T-helper 17 cell (primary cell): ENCODE measurements at regions not wholly inside any gene's neighbourhood (a gene's known extent, or its start where the extent isn't known, plus 50 kb on each side); places are given as distances from the start of the nearest gene placed in this dataset.

Source experiments
- ATAC-seq: fragments of 150-1000 bp; cut with Tn5 transposase; 2 replicates; pipeline ENCODE4 v1.10.0; 2021; ENCODE audit warnings: mild to moderate bottlenecking, moderate library complexity
- DNase-seq, 3 donors: peaks; one replicate each; pipeline versions ENCODE4 v3.0.0 to v3.0.0-alpha.2; 2020 to 2021
- H3K9me3 ChIP-seq: one replicate; pipeline ENCODE4 v1.7.0; 2013; ENCODE audit warnings: low read length, mild to moderate bottlenecking; ENCODE audit not compliant: control insufficient read depth, poor library complexity, severe bottlenecking
- H3K27ac Mint-ChIP-seq: one replicate; pipeline ENCODE4 v1.8.0; 2022; ENCODE audit warnings: mild to moderate bottlenecking, moderate library complexity, mixed read lengths
- H3K27me3 Mint-ChIP-seq: one replicate; pipeline ENCODE4 v1.8.0; 2022; ENCODE audit warnings: mixed read lengths
- H3K36me3 Mint-ChIP-seq: one replicate; pipeline ENCODE4 v1.8.0; 2022; ENCODE audit warnings: low read depth, mixed read lengths
- H3K4me1 Mint-ChIP-seq: one replicate; pipeline ENCODE4 v1.8.0; 2022; ENCODE audit warnings: mild to moderate bottlenecking, mixed read lengths
- H3K4me3 Mint-ChIP-seq: one replicate; pipeline ENCODE4 v1.8.0; 2022; ENCODE audit warnings: mild to moderate bottlenecking, moderate library complexity, mixed read lengths

DNA sequence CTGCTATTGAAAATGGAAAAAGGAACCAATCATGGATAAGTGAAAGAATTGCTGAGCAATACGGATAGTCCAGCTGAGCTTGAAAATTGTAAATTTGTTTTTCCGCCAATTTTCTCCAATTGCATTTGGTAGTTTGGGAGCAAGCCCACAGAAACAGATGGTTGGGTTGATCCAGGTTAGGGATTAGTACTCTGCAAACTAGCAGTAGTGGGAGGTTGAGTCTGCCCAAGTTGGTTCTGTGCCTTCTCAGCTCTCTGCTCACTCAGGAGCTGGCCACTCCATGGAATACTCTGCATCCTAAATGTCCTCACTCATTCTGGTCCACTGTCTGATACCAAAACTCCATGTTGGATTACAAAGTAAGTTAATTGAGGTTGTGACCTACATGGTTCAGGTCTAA lies 361.1 kb upstream of the ATP2B1 start:
- H3K27ac Mint-ChIP-seq, result no peak overlapping the region
- no peak overlapping the region for H3K4me3 Mint-ChIP-seq
- no peaks in the 10 kb centered on the region for H3K4me1 Mint-ChIP-seq
- DNase-seq (no peak), ATAC-seq (no peak)
- no peaks in the 10 kb centered on the region for H3K36me3 Mint-ChIP-seq
- no peaks in the 10 kb centered on the region for H3K27me3 Mint-ChIP-seq
- H3K9me3 ChIP-seq, result no peaks in the 10 kb centered on the region

DNA sequence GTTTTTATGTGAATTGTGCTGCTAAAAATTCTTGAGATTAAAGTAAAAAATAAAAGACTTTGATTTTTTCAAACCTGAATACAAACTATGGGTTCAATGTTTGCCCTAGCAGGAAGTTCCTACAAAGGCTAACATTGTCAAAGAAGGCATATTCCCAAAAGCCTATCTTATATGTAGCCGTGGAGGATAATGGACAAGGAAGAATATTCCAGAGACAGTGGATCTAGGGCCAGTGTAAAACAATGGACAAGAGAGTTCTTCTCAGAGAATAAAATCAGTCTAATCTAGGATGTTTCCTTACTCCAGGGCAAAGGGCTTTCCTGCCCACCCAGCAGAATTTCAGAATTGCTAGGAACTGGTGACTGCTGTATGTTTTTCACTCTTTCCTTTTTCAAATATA lies 359.2 kb upstream of the ATP2B1 start:
- no peak overlapping the region for H3K4me3 Mint-ChIP-seq
- H3K27me3 Mint-ChIP-seq, result no peaks in the 10 kb centered on the region
- DNase-seq, result no peak
- no peak for ATAC-seq
- no peaks in the 10 kb centered on the region for H3K4me1 Mint-ChIP-seq
- no peaks in the 10 kb centered on the region for H3K9me3 ChIP-seq
- no peaks in the 10 kb centered on the region for H3K36me3 Mint-ChIP-seq
- H3K27ac Mint-ChIP-seq, result no peak overlapping the region

DNA sequence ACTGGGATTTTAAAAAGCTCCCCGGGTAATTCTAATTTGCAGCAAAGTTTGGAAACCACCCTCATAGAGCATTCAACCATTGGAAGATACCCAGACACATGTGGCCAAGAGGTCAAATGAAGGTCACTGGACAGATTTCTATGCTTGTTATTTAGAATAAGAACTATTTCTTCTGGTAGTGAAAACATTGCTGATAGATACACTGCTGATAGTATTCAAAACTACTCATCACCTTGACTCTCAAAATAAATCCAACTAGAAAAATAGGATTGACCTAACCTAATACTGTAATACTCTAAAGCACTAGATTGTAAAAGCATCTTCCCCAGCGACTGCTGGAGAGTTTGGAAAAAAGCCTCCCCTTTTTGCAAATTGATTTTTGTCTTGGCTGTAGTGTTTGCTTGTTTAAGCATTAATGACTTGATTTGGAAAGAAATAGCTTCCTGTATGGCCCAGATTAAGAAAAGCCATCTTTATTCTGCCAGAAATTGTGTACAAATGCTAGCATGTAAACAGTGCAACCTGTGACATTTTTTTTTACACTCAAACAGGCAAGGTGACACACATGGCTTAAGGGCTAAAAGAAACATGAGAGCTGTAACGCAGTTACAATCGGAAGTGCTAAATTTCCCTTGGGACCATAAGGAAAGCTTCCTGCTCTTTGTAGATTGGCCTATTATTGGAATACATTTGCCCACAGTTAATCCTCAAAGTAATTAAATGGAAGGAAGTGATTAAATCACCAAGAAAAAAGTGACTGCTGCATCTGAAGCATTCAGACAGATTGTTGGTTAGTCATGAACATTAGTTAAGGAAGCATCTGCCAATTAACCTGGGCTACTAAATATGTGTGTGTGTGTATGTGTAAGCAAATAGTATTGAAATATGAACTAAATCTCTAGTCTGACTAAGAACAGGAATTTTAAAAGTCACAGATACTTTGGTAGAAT lies 356.5 kb upstream of the ATP2B1 start:
- Mint-ChIP-seq H3K36me3 (no peaks in the 10 kb centered on the region), H3K4me1 (no peaks in the 10 kb centered on the region), H3K4me3 (no peak overlapping the region), H3K27me3 (no peaks in the 10 kb centered on the region), H3K27ac (no peak overlapping the region)
- ATAC-seq (no peak), DNase-seq (no peak)
- H3K9me3 ChIP-seq, result no peaks in the 10 kb centered on the region

DNA sequence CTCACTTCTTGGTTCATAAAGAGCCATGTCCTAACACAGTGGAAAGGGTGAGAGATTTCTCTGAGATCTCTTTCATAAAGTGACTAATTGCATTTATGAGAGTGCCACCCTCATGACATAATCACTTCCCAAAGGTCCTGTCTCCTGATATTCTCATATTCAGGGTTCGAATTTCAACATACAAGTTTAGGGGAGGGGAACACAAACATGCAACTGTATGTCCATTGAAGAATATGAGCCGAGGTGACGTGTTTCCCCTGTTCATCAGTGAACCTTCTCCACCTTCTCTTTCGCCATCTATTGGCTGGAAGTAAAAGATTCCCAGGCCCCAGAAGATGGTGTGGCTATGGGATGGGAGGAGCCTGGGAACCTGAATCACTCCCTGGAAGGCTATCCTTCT lies 354.2 kb upstream of the ATP2B1 start:
- Mint-ChIP-seq H3K27me3 (no peaks in the 10 kb centered on the region), H3K27ac (no peak overlapping the region), H3K4me1 (no peaks in the 10 kb centered on the region), H3K36me3 (no peaks in the 10 kb centered on the region), H3K4me3 (no peak overlapping the region)
- DNase-seq (no peak), ATAC-seq (no peak)
- no peaks in the 10 kb centered on the region for H3K9me3 ChIP-seq

DNA sequence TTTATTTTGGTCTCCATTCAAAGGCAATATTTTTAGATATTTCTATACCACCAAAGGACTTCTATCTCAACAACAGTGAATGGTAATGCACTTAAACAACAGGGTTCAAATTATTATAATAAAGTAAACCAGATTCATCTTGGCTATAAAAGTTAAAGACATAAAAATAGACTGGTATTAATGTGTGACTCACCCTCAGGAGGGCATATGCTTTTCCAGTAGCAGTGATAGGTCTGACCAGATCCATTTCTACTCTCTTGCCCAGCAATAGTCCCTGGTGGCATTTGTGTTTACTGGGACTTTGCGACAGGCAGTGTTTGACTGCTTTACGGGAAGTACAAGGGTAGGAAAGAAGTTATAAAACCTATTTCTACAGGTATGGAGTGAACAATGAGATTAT lies 353.2 kb upstream of the ATP2B1 start:
- Mint-ChIP-seq H3K27me3 (peaks cover 5% of the 10 kb centered on the region), H3K4me3 (no peak overlapping the region), H3K36me3 (no peaks in the 10 kb centered on the region), H3K27ac (no peak overlapping the region), H3K4me1 (no peaks in the 10 kb centered on the region)
- ATAC-seq (no peak), DNase-seq (no peak)
- no peaks in the 10 kb centered on the region for H3K9me3 ChIP-seq

DNA sequence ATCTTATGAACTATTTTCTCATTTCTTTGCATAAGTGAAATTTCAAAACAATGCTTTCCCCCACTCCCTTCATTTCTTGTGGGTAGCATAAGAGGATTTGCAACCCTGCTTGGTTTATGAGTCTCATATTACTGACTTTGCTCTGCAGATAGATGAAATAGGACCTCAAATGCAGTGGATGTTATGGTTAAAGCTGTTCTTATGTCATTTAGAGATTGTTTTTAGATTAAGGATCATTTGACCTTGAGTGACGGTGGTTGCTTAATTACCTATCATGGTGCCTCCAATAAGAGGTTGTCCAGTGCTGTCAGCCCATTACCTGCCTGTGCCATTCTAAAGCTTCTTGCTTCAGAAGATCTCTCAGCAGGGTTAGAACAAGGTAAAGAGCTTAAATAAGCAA lies 351.4 kb upstream of the ATP2B1 start:
- H3K27me3 Mint-ChIP-seq, result peaks cover 5% of the 10 kb centered on the region
- no peak for DNase-seq
- H3K27ac Mint-ChIP-seq, result no peak overlapping the region
- no peaks in the 10 kb centered on the region for H3K36me3 Mint-ChIP-seq
- no peak overlapping the region for H3K4me3 Mint-ChIP-seq
- no peaks in the 10 kb centered on the region for H3K4me1 Mint-ChIP-seq
- no peak for ATAC-seq
- H3K9me3 ChIP-seq, result no peaks in the 10 kb centered on the region

DNA sequence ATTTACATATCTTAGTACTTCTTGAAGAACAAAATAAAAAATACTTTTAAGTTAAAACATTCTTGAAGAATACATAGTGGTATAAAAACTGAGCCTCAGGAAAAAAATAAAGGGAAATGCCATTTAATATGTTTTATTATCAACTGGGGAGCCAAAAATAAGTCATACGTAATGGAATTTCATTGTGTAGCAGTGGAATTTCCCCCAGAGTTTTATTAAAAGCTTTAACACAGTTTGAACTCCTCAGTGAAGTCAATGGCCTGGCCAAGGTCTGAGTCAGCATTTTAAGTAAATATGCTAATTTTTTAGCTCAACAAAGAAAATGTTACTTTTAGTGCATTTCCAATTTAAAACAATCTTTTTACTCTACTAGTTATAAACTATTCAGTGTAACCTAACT lies 350.1 kb upstream of the ATP2B1 start:
- Mint-ChIP-seq H3K27me3 (peaks cover 5% of the 10 kb centered on the region), H3K4me1 (no peaks in the 10 kb centered on the region), H3K27ac (no peak overlapping the region), H3K36me3 (no peaks in the 10 kb centered on the region), H3K4me3 (no peak overlapping the region)
- ATAC-seq (no peak), DNase-seq (no peak)
- no peaks in the 10 kb centered on the region for H3K9me3 ChIP-seq

DNA sequence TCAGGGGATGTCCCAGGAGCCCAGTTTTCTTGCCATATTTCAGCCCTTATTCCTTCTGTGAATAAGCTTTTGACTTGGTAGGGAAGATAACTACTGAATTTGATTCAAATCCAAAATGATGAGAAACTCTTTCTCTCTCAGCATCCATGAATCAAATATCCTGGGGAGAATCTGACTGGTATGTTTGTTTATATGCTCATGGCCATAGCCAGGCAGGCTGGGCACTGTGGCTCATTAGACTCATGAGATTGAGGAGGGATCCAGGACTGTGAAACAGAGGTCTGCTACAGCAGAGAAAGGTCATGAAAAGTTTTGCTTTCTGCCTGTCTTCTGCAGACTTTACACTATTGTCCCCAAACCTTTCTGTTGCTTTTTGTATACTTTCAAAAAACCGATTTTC lies 346.4 kb upstream of the ATP2B1 start:
- H3K4me3 Mint-ChIP-seq, result no peak overlapping the region
- H3K27me3 Mint-ChIP-seq, result peaks cover 5% of the 10 kb centered on the region
- no peaks in the 10 kb centered on the region for H3K9me3 ChIP-seq
- DNase-seq, result no peak
- no peaks in the 10 kb centered on the region for H3K36me3 Mint-ChIP-seq
- H3K27ac Mint-ChIP-seq, result no peak overlapping the region
- no peak for ATAC-seq
- H3K4me1 Mint-ChIP-seq, result no peaks in the 10 kb centered on the region

DNA sequence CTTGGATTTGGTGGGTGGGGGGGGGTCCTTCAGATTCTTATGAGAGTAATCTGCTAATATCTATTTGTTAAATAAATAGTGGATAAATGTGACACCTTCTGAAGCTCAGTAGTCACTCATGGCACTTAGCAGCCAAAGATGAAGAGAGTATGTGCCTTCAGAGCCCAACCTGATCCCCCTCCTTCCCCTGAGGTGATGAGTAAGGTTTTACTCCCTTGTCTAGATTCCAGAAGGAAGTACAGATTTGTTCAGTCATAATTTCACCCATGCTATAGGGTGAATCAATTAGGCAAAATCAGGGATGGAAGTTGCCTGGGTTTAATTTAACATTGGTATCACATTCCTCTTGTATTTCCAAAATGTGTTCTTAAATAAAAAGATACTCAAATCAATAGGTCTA lies 340.3 kb upstream of the ATP2B1 start:
- H3K4me3 Mint-ChIP-seq, result no peak overlapping the region
- no peaks in the 10 kb centered on the region for H3K27me3 Mint-ChIP-seq
- H3K36me3 Mint-ChIP-seq, result no peaks in the 10 kb centered on the region
- DNase-seq (no peak), ATAC-seq (no peak)
- no peak overlapping the region for H3K27ac Mint-ChIP-seq
- H3K4me1 Mint-ChIP-seq, result no peaks in the 10 kb centered on the region
- H3K9me3 ChIP-seq, result no peaks in the 10 kb centered on the region

DNA sequence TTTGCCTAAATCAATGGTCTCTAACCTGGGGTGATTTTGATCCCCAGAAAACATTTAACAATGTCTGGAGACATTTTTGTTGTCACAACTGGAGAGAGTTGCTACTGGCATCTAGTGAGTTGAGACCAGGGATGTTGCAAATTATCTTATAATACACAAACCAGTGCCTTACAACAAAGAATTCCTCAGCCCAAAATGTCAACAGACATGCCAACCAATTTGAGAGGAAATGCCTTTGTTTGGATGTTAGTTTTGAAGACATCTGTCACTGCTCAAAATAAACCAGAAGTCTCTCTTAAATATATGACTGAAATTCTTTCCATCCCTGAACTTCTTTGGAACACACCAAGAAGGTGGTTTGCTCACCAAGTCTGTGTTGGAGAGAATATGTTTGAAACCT lies 336.9 kb upstream of the ATP2B1 start:
- ATAC-seq (no peak), DNase-seq (no peak)
- H3K4me3 Mint-ChIP-seq, result no peak overlapping the region
- no peaks in the 10 kb centered on the region for H3K27me3 Mint-ChIP-seq
- H3K4me1 Mint-ChIP-seq, result no peaks in the 10 kb centered on the region
- no peaks in the 10 kb centered on the region for H3K36me3 Mint-ChIP-seq
- H3K9me3 ChIP-seq, result no peaks in the 10 kb centered on the region
- no peak overlapping the region for H3K27ac Mint-ChIP-seq

DNA sequence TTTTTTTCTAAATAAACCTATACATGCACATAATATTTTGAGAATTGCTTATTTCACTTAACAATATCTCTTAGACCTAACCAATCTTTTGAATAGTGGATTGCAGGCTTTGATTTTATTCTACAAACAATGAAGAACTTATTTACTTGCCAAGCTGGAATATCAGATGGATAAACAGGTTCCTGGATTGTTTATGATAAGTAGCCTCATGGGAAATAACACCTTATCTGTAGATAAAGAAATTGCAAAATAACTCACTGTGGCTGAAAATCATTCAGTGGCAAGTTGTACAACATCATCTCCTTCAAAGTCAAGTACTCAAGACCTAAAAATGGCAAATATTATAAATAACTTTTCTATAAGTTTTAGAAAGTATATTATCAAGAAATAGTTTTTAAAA lies 335.4 kb upstream of the ATP2B1 start:
- no peaks in the 10 kb centered on the region for H3K9me3 ChIP-seq
- Mint-ChIP-seq H3K4me1 (no peaks in the 10 kb centered on the region), H3K27me3 (no peaks in the 10 kb centered on the region), H3K27ac (no peak overlapping the region), H3K36me3 (no peaks in the 10 kb centered on the region), H3K4me3 (no peak overlapping the region)
- DNase-seq (no peak), ATAC-seq (no peak)

DNA sequence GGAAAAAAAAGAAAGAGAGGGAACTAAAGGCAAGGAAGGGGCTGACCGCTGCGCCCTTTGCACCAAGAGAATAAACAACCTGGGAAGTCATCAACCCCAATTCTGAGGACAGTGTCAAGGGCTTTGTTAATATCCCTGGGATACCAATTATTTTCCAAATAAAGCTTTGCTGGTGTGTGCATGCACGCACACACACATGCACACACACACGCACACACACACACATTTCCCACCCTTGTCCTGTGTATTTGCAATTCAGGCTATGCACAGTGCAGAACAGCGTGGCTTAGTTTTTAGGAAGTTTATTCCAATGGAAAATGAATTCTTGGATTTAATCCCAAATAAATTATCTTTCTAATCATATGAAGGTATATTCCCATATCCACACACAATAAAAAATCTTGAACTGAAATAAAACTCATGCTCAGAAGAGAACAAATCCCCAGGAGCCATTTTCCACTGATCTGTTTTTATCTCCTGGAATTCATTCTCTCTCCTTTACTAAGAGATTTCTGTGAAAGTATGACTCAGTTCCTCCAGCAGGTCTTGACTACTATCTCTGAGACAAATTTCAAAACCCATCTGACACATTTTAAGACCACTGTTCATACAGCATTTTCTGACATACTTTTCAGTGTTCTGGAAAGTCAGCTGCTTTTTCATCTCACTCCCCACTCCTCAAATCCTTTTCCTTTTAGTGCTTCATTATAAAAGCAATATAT lies 334.4 kb upstream of the ATP2B1 start:
- Mint-ChIP-seq H3K4me1 (no peaks in the 10 kb centered on the region), H3K27ac (no peak overlapping the region), H3K4me3 (no peak overlapping the region), H3K36me3 (no peaks in the 10 kb centered on the region), H3K27me3 (no peaks in the 10 kb centered on the region)
- no peaks in the 10 kb centered on the region for H3K9me3 ChIP-seq
- ATAC-seq (no peak), DNase-seq (no peak)

DNA sequence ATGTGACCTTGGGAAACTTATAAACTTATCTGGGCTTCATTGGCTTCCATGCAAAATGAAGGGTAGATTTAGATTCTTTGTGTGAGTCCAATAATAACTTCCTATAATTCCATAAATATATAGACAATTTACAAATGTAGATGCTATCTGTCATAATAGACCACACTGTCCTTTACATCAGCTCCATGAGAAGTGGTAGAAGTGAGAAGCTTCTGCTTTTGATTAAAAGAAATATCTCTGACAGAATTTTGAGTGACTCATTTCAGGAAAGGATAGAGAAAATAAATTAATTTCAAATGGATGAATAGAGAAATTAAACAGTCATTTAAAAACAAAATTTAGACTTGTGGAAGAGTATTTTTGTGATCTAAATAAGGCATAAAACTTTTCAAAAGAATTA lies 329.7 kb upstream of the ATP2B1 start:
- H3K4me1 Mint-ChIP-seq, result peaks cover 3% of the 10 kb centered on the region
- H3K9me3 ChIP-seq, result no peaks in the 10 kb centered on the region
- no peak overlapping the region for H3K4me3 Mint-ChIP-seq
- no peak for DNase-seq
- H3K27me3 Mint-ChIP-seq, result no peaks in the 10 kb centered on the region
- ATAC-seq, result no peak
- no peaks in the 10 kb centered on the region for H3K36me3 Mint-ChIP-seq
- no peak overlapping the region for H3K27ac Mint-ChIP-seq

DNA sequence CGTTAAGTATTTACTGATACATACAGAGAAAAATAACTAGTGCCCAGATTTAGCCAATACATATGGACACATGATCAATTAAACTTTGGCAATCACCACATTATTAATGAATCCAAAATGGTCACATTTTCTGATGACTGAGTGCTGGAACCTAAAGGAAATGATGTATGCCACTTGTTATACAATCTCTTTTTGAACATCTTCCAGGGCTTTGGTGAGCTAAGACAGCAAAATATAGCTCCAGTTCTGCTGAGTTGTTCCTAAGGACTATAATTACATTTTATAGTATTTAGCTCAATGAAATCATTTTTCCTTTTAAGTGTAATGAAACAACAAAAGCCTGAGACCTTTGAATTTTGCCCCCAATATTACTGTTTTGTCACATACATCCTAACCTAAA lies 329.1 kb upstream of the ATP2B1 start:
- no peaks in the 10 kb centered on the region for H3K27me3 Mint-ChIP-seq
- DNase-seq, result no peak
- H3K9me3 ChIP-seq, result no peaks in the 10 kb centered on the region
- ATAC-seq, result no peak
- no peaks in the 10 kb centered on the region for H3K36me3 Mint-ChIP-seq
- peaks cover 3% of the 10 kb centered on the region for H3K4me1 Mint-ChIP-seq
- no peak overlapping the region for H3K27ac Mint-ChIP-seq
- H3K4me3 Mint-ChIP-seq, result no peak overlapping the region
